ENCODE measurements at regions not wholly inside any gene's neighbourhood (a gene's known extent, or its start where the extent isn't known, plus 50 kb on each side); places are given as distances from the start of the nearest gene placed in this dataset.
"Not testable (repeated sequence)": the region's sequence is repeated elsewhere in the genome, so short reads cannot be mapped to it uniquely, and the experiment has no call there.

- DNase-seq (ENCODE audit: low read depth) = no peak
Observed at GRCh38 chr6:109875973-109876372, 102.1 kb upstream of the GPR6 start.

GRCh38 chr6:109877028-109878004 lies 100.8 kb upstream of the GPR6 start:
- DNase-seq (ENCODE audit: low read depth) = no peak

DNA sequence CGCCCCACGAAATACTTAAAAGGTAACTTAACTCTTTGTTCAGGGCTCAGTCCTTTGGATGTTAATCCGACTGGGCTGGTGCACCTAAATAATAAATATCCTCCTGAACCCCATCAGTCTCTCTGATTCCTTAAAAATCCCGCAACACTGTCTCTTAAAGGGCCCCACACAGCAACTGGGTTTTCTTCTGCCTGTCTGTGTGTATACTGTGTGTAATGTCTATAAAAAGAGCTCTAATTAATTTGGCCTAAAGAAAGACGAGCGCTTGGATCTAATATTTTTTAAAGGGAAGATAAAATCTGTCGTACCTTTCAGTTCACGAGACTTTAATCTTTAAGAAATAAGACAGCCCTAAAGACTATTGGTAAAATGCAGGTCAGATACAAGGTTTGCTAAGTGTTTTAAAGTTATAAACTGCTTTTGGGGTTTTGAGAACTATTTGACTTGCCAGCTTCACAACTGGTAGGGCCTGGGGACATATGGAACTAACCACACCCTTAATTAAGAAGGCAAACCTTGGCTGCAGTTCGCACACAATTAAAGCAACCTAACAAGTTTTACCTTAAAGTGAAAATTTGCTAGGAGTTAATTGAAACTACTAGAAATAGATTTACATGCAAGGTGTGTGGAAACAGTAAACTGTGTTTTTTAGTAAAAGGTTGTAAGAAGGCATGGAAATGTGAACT lies 100.0 kb upstream of the GPR6 start:
- not testable (repeated sequence) for DNase-seq (ENCODE audit: low read depth)

DNA sequence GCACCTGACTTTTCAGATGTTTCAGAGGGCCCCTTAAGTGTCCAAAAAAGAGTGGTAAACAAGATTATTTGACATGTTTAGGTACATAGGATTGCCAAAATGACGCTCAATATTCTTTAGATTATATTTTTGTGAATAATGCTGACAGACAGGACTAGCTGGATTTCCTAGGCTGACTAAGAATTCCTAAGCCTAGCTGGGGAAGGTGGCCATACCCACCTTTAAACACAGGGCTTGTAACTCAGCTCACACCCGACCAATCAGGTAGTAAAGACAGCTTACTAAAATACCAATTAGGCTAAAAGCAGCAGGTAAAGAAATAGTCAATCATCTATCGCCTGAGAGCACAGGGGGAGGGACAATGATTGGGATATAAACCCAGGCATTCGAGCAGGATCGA lies 99.0 kb upstream of the GPR6 start:
- not testable (repeated sequence) for DNase-seq (ENCODE audit: low read depth)

- DNase-seq (ENCODE audit: low read depth) = no peak
Observed at GRCh38 chr6:109879521-109879920, 98.6 kb upstream of the GPR6 start.

DNA sequence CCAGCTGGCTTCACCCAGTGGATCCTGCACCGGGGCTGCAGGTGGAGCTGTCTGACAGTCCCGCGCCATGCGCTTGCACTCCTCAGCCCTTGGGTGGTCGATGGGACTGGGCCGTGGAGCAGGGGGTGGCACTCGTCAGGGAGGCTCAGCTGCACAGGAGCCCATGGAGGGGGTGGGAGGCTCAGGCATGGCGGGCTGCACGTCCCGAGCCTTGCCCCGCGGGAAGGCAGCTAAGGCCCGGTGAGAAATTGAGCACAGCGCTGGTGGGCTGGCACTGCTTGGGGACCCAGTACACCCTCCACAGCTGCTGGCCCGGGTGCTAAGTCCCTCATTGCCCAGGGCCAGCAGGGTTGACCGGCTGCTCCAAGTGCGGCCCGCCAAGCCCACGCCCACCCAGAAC lies 97.0 kb upstream of the GPR6 start:
- DNase-seq (ENCODE audit: low read depth) = not testable (repeated sequence)

DNA sequence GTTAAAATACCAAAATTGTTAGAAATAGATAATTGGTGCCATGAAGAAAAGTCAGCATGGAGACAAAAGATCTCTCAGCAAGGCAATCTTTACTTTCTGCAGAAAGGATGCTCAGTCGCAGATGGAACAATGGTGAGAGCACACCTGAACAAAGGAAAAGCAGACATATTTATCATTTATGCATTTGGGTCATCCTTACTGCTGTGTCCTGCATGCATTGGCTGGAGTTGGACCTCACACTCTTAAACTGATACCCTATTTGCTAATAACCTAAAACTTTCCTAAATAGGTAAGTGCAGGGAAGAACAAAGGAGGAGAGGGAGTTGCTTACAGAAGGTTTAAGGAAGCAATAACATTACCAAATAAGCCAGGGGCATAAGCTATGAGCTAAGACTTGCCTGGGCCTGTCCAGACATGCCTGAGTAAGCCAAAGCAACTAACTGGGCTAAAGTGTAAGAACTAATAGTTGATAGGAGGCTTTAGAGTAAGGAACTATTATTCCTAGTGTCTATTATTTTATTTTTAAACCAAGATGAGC lies 96.1 kb upstream of the GPR6 start:
- DNase-seq (ENCODE audit: low read depth) = not testable (repeated sequence)

- no peak for DNase-seq (ENCODE audit: low read depth)
Observed at GRCh38 chr6:109891924-109892323, 86.2 kb upstream of the GPR6 start.

GRCh38 chr6:109892451-109893435 lies 85.4 kb upstream of the GPR6 start:
- no peak for DNase-seq (ENCODE audit: low read depth)

DNA sequence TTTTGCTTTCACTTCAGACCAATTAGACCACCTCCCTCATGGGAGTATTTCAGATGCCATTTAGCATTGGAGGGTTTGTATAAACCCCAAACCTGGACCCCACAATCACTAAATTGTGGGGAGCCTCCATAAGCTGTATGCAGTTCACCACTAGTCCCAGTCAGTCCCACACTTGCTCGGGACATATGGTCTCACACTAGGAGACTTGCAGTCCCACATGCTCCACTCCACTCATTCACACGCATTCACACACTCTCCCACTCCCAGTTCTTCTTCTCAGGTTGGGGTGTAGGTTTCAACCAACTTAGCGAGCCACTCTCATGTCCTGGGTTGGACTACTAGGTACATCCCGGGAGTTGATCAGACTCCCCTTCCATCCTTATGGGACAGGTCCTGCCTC lies 84.5 kb upstream of the GPR6 start:
- DNase-seq (ENCODE audit: low read depth) = no peak

GRCh38 chr6:109894181-109894580 lies 83.9 kb upstream of the GPR6 start:
- DNase-seq (ENCODE audit: low read depth) = no peak

- DNase-seq (ENCODE audit: low read depth) = peak; percentile 3
Observed at GRCh38 chr6:109896341-109896740, 81.8 kb upstream of the GPR6 start.

DNA sequence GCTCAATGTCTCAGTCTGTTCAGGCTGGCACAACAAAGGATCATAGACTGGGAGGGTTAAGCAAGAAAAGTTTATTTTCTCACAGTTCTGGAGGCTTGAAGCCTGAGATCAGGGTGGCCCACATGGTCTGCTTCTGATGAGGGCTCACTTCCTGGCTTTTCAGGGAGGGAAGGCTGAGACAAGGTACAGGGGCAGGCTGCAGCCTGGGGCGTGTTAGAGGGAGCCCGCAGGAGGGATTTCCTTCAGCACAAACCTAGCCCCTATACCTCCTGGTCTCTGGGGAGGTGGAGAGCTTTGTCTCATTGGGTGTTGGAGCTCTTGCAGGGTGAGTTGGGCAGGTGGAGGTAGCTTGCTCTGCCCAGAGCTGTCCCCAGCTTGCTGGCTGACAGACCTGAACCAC lies 81.1 kb upstream of the GPR6 start:
- DNase-seq (ENCODE audit: low read depth) = no peak

GRCh38 chr6:109897561-109898080 lies 80.5 kb upstream of the GPR6 start:
- DNase-seq (ENCODE audit: low read depth) = no peak

GRCh38 chr6:109901976-109902375 lies 76.1 kb upstream of the GPR6 start:
- no peak for DNase-seq (ENCODE audit: low read depth)

GRCh38 chr6:109902870-109903269 lies 75.2 kb upstream of the GPR6 start:
- no peak for DNase-seq (ENCODE audit: low read depth)

- no peak for DNase-seq (ENCODE audit: low read depth)
Observed at GRCh38 chr6:109910571-109910970, 67.5 kb upstream of the GPR6 start.

- no peak for DNase-seq (ENCODE audit: low read depth)
Observed at GRCh38 chr6:109912118-109912517, 66.0 kb upstream of the GPR6 start.

GRCh38 chr6:109912952-109913351 lies 65.2 kb upstream of the GPR6 start:
- no peak for DNase-seq (ENCODE audit: low read depth)

- not testable (repeated sequence) for DNase-seq (ENCODE audit: low read depth)
Observed at GRCh38 chr6:109915748-109916147, 62.4 kb upstream of the GPR6 start.

- no peak for DNase-seq (ENCODE audit: low read depth)
Observed at GRCh38 chr6:109916759-109917158, 61.4 kb upstream of the GPR6 start.
